OCI-LY7 (cell line): ENCODE measurements at regions not wholly inside any gene's neighbourhood (a gene's known extent, or its start where the extent isn't known, plus 50 kb on each side); places are given as distances from the start of the nearest gene placed in this dataset.

Source experiments
- BruUV-seq: library from RNA; stranded (reverse); fragments of 400-500 nt; replicated peaks from 2 replicates; lab custom pipeline; 2021; lab: Mats Ljungman, UMichigan
- CTCF ChIA-PET: fragments of 300-600 bp; sonication (Branson Sonifier 250); formaldehyde crosslinking; loops from one replicate; lab custom pipeline; 2022; ENCODE audit warnings: antibody characterized with exemption; ENCODE audit not compliant: unreplicated experiment; lab: Charles Lee
- POLR2A ChIA-PET: fragments of 300-600 bp; sonication (Branson Sonifier 250); formaldehyde crosslinking; loops from one replicate; lab custom pipeline; 2022; ENCODE audit warnings: antibody characterized with exemption; lab: Charles Lee
- DNase-seq: peaks from one replicate; pipeline ENCODE4 v3.0.0-alpha.2; 2015; ENCODE audit warnings: low spot score
- H2AFZ ChIP-seq: fragments of 200-600 bp; sonication (generic), shearing (Covaris generic); 2 replicates; pipeline ENCODE4 v1.6.1; 2014; ENCODE audit warnings: mild to moderate bottlenecking, antibody characterized with exemption, low read length, moderate library complexity
- H3K27ac ChIP-seq: fragments of 200-600 bp; sonication (generic); 2 replicates; pipeline ENCODE4 v1.5.1; 2014; ENCODE audit warnings: mixed run types, low read depth, mild to moderate bottlenecking, moderate library complexity, low read length, inconsistent platforms; ENCODE audit not compliant: poor library complexity, severe bottlenecking
- H3K36me3 ChIP-seq: fragments of 200-600 bp; sonication (generic); 2 replicates; pipeline ENCODE4 v1.6.1; 2014; ENCODE audit warnings: mild to moderate bottlenecking, antibody characterized with exemption, low read length, moderate library complexity, mixed read lengths; ENCODE audit not compliant: insufficient read depth
- H3K4me1 ChIP-seq: fragments of 200-600 bp; sonication (generic); 2 replicates; pipeline ENCODE4 v1.5.1; 2014; ENCODE audit warnings: mild to moderate bottlenecking, low read length; ENCODE audit not compliant: insufficient read depth, poor library complexity, severe bottlenecking
- H3K4me2 ChIP-seq: fragments of 200-600 bp; sonication (generic); 2 replicates; pipeline ENCODE4 v1.6.1; 2014; ENCODE audit warnings: mild to moderate bottlenecking, low read length
- H3K4me3 ChIP-seq: fragments of 200-600 bp; sonication (generic); 2 replicates; pipeline ENCODE4 v1.5.1; 2014; ENCODE audit warnings: mild to moderate bottlenecking, low read depth, low read length; ENCODE audit not compliant: poor library complexity, severe bottlenecking
- H3K79me2 ChIP-seq: fragments of 200-600 bp; sonication (generic); 2 replicates; pipeline ENCODE4 v1.6.1; 2016; ENCODE audit warnings: low read depth, mild to moderate bottlenecking, low read length, moderate library complexity, mixed read lengths; ENCODE audit not compliant: insufficient read depth
- H3K9me2 ChIP-seq: fragments of 200-600 bp; sonication (generic); 2 replicates; pipeline ENCODE4 v1.6.1; 2016; ENCODE audit warnings: mild to moderate bottlenecking, low read length, mixed read lengths; ENCODE audit not compliant: insufficient read depth
- H3K9me3 ChIP-seq: fragments of 200-600 bp; sonication (generic); 2 replicates; pipeline ENCODE4 v1.6.1; 2014; ENCODE audit warnings: mild to moderate bottlenecking, mixed run types, low read length, mixed read lengths
- H4K20me1 ChIP-seq: fragments of 200-600 bp; sonication (generic); 2 replicates; pipeline ENCODE4 v1.6.1; 2014; ENCODE audit warnings: mild to moderate bottlenecking, antibody characterized with exemption, low read length, moderate library complexity, mixed read lengths; ENCODE audit not compliant: insufficient read depth
- EZH2phosphoT487 ChIP-seq: fragments of 200-600 bp; sonication (generic); IDR thresholded peaks from 2 replicates; pipeline ENCODE4 v1.6.1; 2018; ENCODE audit warnings: low read depth, borderline replicate concordance, mild to moderate bottlenecking, mixed run types, antibody characterized with exemption, low read length, moderate library complexity, mixed read lengths
- intact Hi-C: fragments of 100-400 bp; cut with micrococcal nuclease; formaldehyde crosslinking; loops from one replicate; pipeline ENCODE4 v1.10.0; 2022; ENCODE audit not compliant: unreplicated experiment
- TF ChIP-seq, protein P1 (sequence below): fragments of 200-600 bp; sonication (generic); conservative IDR thresholded peaks from 2 replicates; pipeline ENCODE4 v1.5.1; 2014; ENCODE audit warnings: mild to moderate bottlenecking, antibody characterized with exemption, low read length, moderate library complexity, mixed read lengths

DNA sequence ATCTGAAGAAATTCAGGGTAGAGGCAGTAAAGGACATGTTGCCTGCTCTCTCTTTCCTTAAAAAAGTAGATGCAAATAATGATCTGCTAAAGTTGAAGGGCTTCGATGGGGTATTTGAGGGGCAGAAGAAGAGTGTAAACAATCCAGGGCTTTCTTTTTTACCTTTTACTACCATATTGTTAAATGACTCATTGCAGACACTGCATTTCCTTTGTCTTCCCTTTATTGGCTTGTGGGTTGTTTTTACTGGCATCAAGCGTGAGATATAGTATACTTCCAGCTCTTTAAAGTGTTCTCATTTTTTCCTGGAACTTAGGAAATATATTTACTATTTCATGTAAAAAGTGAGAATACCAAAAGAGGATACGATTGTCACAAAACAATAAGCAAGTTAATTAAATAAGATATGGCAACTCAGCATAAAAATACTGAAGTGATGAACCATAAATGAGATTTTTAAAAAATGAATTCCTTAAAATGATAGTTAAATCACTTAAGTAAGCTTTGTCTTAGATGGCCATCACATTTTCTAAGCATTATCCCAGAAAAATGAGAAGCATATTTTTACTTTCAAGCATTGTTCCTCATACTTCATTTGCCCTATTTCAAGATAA is 72.3 kb upstream of the KRAS start:
- Histone ChIP-seq H3K4me3 (peak overlapping the region; percentile 4), H4K20me1 (no peaks in the 10 kb centered on the region), H3K79me2 (no peaks in the 10 kb centered on the region), H3K9me3 (no peaks in the 10 kb centered on the region), H3K4me1 (peaks cover 55% of the 10 kb centered on the region), H3K27ac (no peak overlapping the region), H3K4me2 (peak overlapping the region; percentile 50), H3K9me2 (no peaks in the 10 kb centered on the region), H3K36me3 (no peaks in the 10 kb centered on the region), H2AFZ (peak overlapping the region; percentile 80)
- CTCF ChIA-PET, result no interaction called here
- TF ChIP-seq EZH2phosphoT487, result no peak
- TF ChIP-seq, protein P1, sequence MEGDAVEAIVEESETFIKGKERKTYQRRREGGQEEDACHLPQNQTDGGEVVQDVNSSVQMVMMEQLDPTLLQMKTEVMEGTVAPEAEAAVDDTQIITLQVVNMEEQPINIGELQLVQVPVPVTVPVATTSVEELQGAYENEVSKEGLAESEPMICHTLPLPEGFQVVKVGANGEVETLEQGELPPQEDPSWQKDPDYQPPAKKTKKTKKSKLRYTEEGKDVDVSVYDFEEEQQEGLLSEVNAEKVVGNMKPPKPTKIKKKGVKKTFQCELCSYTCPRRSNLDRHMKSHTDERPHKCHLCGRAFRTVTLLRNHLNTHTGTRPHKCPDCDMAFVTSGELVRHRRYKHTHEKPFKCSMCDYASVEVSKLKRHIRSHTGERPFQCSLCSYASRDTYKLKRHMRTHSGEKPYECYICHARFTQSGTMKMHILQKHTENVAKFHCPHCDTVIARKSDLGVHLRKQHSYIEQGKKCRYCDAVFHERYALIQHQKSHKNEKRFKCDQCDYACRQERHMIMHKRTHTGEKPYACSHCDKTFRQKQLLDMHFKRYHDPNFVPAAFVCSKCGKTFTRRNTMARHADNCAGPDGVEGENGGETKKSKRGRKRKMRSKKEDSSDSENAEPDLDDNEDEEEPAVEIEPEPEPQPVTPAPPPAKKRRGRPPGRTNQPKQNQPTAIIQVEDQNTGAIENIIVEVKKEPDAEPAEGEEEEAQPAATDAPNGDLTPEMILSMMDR, result no peak
- intact Hi-C loops, result loop anchor here (2.0 kb wide), 1 partner anchor 72 kb away; the partner anchor contains the start of gene KRAS
- POLR2A ChIA-PET, result interaction anchor here (1.2 to 2.0 kb wide), 5 partner anchors 10 to 60 kb away, joined by 3 to 7 read pairs (median 4); no protein-coding TSS in a partner anchor
- DNase-seq, result no peak
- no TSS peak for BruUV-seq

DNA sequence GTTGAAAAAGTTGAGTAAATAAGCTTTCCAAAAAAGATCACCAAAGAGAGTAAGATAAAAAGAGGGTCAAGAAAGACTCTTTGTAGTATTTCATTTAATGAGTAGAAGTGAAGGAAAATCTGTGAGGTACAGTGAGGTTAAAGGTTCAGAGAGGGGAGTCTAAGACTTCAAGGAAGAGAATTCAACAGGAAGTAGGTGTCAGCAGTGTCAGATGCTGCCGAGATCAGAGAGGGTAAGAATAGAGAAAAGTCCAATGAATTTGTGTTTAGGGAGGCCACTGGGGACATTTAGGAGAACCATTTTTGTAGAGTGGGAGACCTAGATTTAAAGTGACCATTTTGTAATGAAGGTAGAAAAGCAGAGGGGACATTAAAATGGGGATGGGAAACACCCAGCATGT is 71.6 kb upstream of the KRAS start:
- intact Hi-C loops, result loop anchor here (2.0 kb wide), 1 partner anchor 72 kb away; the partner anchor contains the start of gene KRAS
- TF ChIP-seq, protein P1, result no peak
- no peak for TF ChIP-seq EZH2phosphoT487
- peak overlapping the region; percentile 50 for H3K4me2 ChIP-seq
- peak; percentile 29 for DNase-seq
- H3K4me1 ChIP-seq, result peaks cover 58% of the 10 kb centered on the region
- ChIA-PET CTCF (no interaction called here), POLR2A (interaction anchor here (0.6 to 1.6 kb wide), 3 partner anchors 12 to 22 kb away, joined by 3 to 7 read pairs (median 4); no protein-coding TSS in a partner anchor)
- no peaks in the 10 kb centered on the region for H4K20me1 ChIP-seq
- H3K4me3 ChIP-seq, result peak overlapping the region; percentile 4
- H3K27ac ChIP-seq, result no peak overlapping the region
- peak overlapping the region; percentile 80 for H2AFZ ChIP-seq
- BruUV-seq, result no TSS peak
- H3K9me2 ChIP-seq, result no peaks in the 10 kb centered on the region
- H3K9me3 ChIP-seq, result no peaks in the 10 kb centered on the region
- H3K79me2 ChIP-seq, result no peaks in the 10 kb centered on the region
- no peaks in the 10 kb centered on the region for H3K36me3 ChIP-seq

DNA sequence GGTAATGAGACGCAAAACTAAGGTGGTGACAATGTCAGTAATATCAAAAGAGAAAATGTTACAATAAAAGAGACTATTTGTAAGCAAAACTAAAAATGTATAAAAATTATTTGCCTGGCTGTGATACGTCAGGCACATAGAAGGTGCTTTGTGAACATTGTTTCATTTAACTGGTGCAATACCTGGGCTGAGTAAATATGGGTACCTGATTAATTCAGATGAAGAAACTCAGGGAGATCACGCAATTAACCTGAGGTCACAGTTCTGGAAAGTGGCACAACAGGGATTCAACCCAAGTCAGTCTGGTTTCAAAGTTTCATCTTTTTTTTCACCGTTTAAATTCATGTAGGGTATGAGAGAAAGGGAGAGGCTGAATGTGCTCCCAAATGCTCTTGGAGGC is 71.0 kb upstream of the KRAS start:
- no peaks in the 10 kb centered on the region for H3K79me2 ChIP-seq
- intact Hi-C loops, result loop anchor here (2.0 kb wide), 1 partner anchor 71 kb away; the partner anchor contains the start of gene KRAS
- peaks cover 60% of the 10 kb centered on the region for H3K4me1 ChIP-seq
- TF ChIP-seq, protein P1, result no peak
- TF ChIP-seq EZH2phosphoT487, result no peak
- 0 out of 2 replicates have a peak overlapping the region, but pooled peaks have one; percentile 50 for H3K4me2 ChIP-seq
- POLR2A ChIA-PET, result interaction anchor here (0.6 to 1.1 kb wide), 3 partner anchors 13 to 1948 kb away, joined by 3 read pairs; no protein-coding TSS in a partner anchor
- CTCF ChIA-PET, result no interaction called here
- H2AFZ ChIP-seq, result peak overlapping the region; percentile 80; the same call in 1 of the 2 replicates
- no peaks in the 10 kb centered on the region for H3K36me3 ChIP-seq
- H3K4me3 ChIP-seq, result no peak overlapping the region
- no peaks in the 10 kb centered on the region for H3K9me2 ChIP-seq
- BruUV-seq, result no TSS peak
- no peak for DNase-seq
- H3K9me3 ChIP-seq, result no peaks in the 10 kb centered on the region
- no peaks in the 10 kb centered on the region for H4K20me1 ChIP-seq
- no peak overlapping the region for H3K27ac ChIP-seq
